GM12875 (cell line): ENCODE measurements at regions not wholly inside any gene's neighbourhood (a gene's known extent, or its start where the extent isn't known, plus 50 kb on each side); places are given as distances from the start of the nearest gene placed in this dataset.

ENCODE experiments used
- H3K4me3 ChIP-seq: one replicate; pipeline ENCODE4 v1.5.1; 2011; ENCODE audit warnings: low read depth, low read length, control low read depth
- CTCF ChIP-seq: IDR thresholded peaks from 2 replicates; pipeline ENCODE4 v1.5.1; 2011; ENCODE audit warnings: low read depth, mild to moderate bottlenecking, control low read depth, inconsistent platforms, low read length, moderate library complexity, borderline replicate concordance; ENCODE audit not compliant: insufficient read depth

- H3K4me3 ChIP-seq: no peak overlapping the region
- no peak for TF ChIP-seq CTCF
Observed at GRCh38 chr2:236505041-236505440, 64.6 kb upstream of the ACKR3 start.

- TF ChIP-seq CTCF: no peak
- H3K4me3 ChIP-seq: no peak overlapping the region
Observed at GRCh38 chr2:236505648-236506047, 64.0 kb upstream of the ACKR3 start.

- no peak for TF ChIP-seq CTCF
- no peak overlapping the region for H3K4me3 ChIP-seq
Observed at GRCh38 chr2:236507393-236508085, 62.1 kb upstream of the ACKR3 start.

GRCh38 chr2:236508466-236508865 is 61.2 kb upstream of the ACKR3 start:
- no peak for TF ChIP-seq CTCF
- H3K4me3 ChIP-seq: no peak overlapping the region

- H3K4me3 ChIP-seq: no peak overlapping the region
- no peak for TF ChIP-seq CTCF
Observed at GRCh38 chr2:236510034-236510433, 59.6 kb upstream of the ACKR3 start.

- no peak for TF ChIP-seq CTCF
Observed at GRCh38 chr2:236511266-236511665, 58.4 kb upstream of the ACKR3 start.

GRCh38 chr2:236512267-236512666 is 57.4 kb upstream of the ACKR3 start:
- H3K4me3 ChIP-seq: no peak overlapping the region
- TF ChIP-seq CTCF: no peak

More at GRCh38 chr2:236511266-236511665, 58.4 kb upstream of the ACKR3 start:
- no peak overlapping the region for H3K4me3 ChIP-seq
